NCI-H69 (cell line): ENCODE measurements at regions not wholly inside any gene's neighbourhood (a gene's known extent, or its start where the extent isn't known, plus 50 kb on each side); places are given as distances from the start of the nearest gene placed in this dataset.
"Not testable (repeated sequence)": the region's sequence is repeated elsewhere in the genome, so short reads cannot be mapped to it uniquely, and the experiment has no call there.

ENCODE experiments used
- DNase-seq: peaks from one replicate; lab custom pipeline; 2025; lab: John Stamatoyannopoulos, UW

DNA sequence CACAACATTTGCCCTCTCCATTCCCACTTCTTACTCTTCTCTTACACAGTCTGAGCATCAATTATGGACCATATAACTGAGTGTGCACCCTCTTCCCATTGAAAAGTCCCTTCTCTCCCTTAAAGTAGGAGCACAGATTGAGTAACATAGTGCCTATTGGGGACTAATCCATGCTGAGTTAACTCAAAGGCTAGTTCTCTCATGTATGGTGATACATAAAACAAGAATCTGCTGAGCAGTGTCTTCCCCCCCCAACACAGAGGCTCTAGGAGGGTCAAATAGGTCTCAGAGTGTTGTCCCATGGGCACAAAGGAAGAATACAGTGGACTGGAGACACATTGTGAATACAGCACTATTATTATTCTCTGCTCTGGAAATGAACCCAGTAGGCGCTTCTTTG is 274.6 kb upstream of the BOD1L1 start:
- no peak for DNase-seq

DNA sequence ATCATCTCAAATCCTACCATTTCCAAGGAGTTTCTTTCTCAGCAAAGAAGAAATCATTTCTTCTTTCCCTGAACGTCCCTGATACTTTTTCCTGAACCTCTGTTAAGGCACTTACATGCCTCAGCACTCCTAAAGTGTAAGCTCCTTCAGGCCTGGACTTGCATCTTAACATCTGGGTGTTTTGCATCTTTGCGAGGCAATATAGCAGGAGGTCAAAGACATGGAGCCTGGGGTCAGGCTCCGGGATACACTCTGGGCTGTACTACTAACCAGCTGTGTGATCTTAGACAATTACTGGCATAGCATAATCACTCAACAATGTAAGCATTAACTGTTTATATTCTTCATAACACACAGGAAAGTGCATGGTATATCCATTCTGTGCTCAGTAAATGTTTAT is 275.5 kb upstream of the BOD1L1 start:
- no peak for DNase-seq

DNA sequence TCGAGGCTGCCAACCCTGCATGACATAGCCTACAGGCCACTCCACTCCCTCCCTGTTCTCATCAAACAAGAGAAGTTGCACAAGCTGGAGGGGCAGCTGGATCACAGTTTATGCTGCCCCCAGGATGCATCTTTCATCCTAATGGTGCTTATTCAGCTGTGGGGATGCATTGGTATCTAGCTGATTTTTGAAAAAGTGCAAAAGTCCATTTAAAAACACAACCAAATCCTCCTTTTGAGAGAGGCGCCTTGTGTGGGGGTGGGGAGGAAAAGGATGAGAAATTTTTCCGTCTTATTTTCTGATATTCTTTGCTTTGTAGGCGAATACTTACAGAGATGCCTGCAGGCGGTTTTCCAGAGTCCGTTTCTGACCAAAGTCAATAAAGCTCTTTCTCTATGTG is 276.4 kb upstream of the BOD1L1 start:
- DNase-seq: no peak

DNA sequence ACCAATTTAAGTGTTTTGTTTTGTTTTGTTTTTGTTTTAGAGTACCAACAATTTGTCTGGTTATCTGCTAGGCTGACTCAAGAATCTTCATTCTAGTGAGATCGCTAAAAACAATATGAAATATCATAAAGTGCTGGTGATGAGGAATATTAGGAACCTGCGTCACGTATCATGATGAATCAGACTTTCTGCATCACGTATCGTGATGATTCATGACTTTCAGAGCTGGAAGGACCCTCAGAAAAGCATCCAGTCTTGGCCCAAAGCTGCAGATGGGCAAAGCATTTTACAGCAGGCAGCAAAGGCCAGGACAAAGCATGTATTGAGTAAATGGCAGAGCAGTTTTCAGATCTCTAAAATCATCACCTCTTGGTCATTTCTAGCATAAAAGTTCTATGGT is 278.0 kb upstream of the BOD1L1 start:
- DNase-seq: no peak

DNA sequence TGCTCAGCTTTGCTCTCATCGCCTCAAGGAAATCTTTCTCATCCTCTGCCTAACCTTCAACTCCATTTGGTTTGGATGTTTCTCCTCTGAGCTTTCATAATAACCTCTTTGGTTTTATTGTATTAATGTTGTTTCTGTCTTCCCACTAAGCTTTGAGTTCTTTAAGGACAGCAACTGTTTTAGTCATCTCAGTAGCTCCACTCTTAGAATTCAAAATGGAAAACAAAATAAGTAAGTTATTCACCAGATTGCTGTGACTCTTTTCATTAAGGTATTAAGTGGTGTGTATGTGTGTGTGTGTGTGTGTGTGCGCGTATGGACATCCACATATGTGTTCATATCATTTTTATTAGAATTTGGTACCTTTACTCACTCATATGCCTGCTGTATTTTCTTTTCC is 279.2 kb upstream of the BOD1L1 start:
- DNase-seq: no peak

DNA sequence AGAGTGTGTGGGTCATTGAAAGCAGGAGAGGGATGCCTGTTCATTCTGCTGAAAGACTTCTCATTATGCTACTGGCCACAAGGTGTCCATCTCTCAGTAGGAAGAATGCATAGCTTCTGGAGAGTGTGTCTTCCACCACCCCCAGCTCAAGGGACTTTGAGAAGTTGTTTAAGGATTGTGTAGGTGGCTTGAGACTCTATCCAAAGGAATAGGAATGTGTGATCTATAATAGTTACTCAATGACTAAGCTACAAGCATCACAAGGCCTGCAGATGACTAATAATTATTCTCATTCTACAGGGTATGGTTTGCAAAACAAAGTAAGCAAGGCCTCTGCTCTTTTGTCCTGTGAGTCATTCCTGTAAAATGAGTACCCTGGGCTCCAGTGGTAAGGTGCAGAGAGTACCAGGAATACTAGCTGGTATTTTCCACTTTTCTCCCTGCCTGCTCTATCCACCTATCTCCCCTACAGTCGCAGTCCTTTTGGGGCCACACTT is 279.8 kb upstream of the BOD1L1 start:
- DNase-seq: no peak

DNA sequence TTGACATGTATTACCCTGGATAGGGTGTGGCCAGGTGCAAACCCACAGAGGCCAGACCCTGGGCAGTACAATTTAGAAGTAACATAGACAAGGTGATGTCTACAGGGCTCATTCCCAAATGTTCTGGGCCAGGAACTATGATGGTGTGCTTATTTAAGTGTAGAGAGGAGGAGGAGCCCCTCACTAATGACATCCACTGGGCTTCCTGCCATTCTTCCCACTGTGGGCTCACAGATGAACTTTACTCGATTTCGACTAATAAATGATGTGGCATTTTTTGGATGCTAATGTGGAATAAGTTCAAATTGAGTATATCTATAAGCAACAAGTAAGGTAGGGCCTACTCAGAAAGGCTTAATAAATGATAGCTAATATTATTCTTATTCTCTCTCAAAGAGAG is 280.9 kb upstream of the BOD1L1 start:
- DNase-seq: no peak

DNA sequence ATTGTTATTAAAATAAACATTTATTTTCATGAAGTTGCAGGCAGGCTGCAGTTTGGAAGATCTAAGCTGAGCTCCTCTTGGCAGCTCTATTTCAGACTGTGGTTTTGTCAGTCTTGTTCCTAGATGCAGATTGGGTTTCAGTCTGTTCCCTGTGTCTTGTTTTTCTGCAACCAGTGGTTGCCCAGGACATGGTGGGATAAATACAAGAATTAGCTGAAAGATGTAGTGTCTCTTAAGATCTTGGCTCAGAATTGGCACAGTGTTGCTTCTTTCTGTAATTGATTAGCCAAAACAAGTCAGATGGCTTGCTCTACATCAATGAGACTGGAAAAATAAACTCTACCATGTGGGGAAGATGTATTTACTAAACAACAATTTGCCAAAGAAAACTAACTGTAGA is 283.0 kb upstream of the BOD1L1 start:
- no peak for DNase-seq

DNA sequence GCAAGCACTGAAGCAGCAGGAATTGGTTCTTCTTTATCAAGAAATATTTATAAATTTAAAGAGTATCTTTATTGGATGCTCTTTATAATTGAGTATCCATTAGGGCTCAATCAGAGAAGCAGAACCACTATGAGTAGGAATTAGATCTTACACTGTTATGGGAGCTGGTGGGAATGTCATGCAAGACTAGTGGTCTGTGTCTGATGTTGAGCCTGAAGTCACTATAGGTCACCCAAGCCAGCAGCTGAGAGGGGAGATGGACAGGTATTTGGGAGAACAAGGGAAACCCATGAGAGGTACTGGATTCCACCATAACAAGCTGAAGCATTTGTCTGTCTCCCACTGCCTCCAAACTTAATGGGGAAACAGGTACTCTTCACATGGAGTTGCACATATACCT is 283.7 kb upstream of the BOD1L1 start:
- no peak for DNase-seq

DNA sequence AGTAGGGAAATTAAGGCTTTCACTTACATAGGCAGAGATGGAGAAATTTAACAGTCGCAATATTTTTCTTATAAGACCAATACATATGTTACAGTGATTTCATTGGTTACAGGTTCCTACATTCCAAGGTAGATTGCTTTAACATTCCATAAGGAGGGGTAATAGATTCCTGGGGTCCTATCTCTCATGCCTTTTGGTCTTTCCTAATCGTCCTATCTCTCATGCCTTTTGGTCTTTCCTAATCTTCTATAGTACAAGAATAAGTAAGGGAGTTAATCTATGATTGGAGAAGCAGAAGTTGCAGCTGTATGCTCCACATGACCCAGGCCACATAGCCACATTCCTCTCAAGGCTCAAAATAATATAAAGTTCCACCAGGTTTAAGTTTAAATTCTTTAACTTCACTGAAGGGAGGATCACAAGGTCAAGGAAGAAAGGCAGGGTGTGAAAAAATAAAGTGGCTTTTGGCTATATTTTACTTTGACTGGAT is 285.0 kb upstream of the BOD1L1 start:
- DNase-seq: no peak

DNA sequence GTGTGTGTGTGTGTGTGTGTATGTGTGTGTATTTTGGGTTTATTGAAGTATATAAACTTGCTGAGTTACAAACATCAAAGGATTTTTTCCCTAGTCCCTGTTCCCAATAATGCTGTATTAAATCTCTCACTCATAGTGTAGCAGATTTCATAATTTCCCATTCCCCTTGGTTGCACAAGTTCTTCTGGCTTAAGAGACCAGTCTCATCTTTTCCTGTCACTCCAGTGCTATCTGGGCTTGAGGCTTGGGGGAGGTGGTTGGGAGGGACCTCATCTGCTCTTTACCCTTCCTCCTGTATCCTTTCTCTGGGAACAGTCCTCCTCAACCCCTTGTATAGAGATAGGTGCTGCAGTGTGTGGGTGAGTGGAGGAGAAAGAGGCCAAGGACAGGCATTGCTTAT is 285.4 kb upstream of the BOD1L1 start:
- no peak for DNase-seq

DNA sequence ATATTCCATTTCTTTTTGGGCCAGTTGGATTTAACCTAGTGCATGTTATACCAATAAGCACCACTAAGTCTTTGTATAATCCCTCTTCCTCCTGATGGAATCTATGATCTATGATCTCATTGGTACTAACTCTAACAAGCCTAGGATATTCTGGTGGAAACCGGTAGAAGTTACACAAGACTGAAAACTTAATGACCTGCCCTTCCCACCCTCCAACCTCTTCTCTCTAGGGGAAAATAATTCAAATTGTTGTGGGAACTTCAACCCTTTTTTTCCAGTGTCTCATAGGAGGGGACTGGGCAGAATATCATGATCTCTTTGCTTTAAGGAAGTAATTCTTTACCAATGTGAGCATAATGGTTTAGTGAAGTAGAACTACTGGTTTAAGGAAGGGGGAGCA is 289.5 kb upstream of the BOD1L1 start:
- DNase-seq: no peak

DNA sequence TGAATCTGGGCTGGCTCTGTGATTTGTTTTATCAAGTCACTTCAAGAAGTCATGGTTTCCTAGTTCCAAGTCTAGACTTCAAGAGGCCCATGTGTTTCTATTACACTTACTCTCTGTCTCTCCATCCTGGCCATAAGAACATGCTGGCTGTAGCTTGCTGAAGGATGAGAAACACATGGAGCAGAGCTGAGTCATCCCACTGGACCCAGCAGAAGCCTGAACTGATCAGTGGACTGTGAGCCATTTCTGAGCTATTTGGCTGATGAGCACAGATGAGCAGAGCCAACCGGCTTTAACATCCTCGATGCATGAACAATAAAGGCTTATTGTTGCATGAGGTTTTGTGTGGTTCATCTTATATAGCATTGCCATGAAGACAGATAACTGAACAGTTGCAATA is 290.6 kb upstream of the BOD1L1 start:
- no peak for DNase-seq

DNA sequence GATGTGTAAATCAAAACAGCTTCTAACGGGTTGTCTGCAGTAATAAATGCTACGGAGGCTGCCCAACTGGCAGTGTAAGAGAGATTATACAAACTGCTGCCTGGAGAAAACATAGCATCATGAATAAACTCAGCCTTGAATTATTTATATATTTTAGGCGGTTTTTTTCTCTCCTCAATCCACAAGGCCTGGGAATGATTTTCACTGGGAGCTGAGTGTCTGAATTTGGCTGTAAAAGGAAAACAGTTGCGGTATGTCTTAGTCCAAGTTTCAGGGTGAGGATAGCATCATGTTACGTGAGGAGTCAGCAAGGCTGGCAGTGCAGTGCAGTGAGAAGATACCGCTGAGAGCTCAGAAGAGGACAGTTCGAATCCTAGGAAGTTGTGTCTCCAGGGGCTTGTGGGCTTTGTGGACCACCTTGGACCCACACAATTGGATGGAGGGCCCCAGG is 291.5 kb upstream of the BOD1L1 start:
- DNase-seq: no peak

DNA sequence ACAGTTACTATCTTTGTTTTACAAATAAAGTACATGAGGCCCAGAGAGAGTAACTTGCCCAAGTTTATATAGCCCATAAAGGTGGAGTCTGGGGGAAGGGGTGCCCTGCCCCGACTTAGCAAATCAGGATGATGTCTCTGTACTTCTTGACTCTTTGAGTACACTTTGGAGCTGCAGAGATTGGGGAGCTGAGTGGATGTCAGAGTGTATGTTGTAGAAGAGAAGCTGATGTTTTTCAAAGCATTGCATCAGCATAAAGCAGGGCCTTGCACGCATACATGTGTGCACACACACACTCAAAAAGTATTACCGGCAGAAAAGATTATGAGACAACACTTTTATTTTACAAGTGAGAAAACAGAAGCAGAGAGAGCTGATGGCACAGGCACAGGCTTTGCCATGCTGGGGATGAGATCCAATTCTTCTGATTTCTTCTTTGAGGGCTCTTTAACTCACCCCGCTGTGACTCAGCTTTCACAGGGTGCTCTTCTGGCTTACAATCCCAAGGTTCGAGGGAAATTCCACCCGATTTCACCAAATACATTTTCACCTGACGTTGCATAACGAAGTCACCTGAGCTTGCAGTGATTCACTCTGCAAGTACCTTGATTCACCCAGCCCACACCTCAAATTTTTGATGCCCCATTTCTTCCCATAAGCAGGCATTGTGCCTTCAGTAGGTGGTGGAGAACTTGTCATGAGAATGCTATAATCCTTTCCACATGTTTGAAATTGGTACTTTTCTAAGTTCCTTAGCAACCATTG is 292.8 kb upstream of the BOD1L1 start:
- DNase-seq: no peak

DNA sequence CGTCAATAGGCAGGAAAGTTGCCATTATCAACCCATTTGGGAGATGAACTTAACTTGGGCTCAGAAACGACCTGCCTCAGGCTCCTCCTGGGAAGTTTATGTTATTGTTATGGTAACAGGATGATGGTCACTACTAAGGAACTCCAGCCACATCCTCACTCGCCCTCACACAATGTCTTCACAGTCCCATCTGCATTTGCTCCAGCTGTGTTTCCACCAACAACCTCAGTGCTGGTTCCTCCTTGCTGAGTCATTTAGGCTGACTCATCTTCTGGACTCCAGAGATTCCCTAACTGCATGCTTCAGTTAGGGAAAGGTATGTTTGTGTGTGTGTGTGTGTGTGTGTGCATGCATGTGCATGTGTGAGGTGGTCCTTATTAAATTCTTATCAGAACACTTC is 293.4 kb upstream of the BOD1L1 start:
- DNase-seq: no peak

DNA sequence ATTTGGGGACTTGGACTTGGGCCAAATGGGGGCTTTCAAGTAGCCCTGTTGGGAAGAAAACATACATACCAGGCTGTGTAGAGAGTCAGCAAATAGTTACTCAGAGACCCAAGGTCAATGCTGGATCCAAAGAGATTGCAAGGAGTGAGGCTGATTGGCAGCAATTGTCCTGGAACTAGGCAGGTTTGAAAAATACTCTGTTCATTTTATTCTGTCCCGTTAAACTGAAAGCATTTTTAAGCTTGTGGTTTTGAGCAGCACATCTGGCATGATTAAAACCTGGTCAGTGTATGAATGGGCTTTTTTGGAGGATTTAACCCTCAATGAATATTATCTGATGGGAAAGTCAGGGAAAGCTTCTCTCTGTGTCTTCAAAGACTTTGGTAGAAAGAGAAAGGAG is 294.3 kb upstream of the BOD1L1 start:
- DNase-seq: no peak

DNA sequence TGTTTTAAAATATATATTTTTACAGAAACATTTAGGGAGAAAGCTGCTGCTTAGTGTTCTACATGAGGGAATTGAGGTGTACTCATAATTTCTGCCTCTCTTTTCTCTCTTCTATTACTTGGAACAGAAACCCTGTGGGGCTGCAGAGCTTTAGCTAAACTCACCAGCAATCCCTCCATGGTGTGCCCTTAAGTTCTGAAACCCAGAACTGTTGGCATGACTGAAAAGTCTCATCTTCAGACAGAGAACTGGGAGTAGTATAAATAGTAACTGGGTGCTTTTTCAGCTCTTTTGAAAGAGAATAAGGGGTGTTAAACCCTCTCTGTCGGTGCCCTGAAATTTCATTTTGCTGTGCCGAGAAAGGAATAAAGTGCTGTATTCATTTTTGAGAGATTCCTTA is 294.9 kb upstream of the BOD1L1 start:
- DNase-seq: no peak

DNA sequence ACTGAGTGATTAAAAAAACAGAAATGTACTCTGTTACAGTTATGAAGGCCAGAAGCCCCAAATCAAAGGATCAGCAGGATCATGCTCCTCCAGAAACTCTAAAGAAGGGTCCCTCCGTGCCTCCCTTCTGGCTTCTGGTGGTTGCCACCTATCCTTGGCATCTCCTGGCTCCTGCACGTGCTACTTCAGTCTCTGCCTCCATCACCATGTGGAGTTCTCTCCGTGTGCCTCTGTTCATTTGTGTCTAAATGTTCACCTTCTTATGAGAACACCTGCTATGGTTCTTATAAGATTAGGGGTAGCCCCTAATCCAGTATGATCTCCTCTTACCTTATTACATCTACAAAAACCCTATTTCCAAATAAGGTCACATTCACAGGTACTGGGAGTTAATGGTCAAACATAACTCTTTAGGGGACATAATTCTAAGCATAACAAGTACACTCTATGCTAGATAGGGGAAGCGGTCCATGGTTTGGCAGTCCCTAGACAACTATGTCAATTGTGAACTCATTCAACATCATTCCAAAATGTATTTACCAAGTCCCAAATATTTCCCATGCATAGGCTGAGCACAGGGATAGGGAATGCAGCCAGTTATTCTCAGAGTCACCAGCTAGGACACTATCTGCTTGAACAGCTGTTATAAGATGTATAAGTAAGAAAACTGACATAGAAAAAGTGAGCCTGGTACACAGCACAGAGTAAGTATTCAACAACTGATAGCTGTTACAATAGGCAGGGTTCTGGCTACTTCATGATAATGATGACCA is 295.5 kb upstream of the BOD1L1 start:
- DNase-seq: no peak

DNA sequence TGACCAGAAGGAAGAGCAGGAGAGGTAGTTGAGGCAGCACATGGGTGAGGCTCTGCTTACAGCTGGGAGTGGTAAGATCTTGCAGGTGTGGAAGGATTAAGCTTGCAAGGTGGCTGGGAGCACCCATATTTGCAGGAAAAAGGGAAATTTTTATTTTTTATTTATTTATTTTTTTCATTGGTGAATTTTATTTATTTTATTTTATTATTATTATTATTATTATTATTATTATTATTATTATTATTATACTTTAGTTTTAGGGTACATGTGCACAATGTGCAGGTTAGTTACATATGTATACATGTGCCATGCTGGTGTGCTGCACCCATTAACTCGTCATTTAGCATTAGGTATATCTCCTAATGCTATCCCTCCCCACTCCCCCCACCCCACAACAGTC is 297.4 kb upstream of the BOD1L1 start:
- not testable (repeated sequence) for DNase-seq

DNA sequence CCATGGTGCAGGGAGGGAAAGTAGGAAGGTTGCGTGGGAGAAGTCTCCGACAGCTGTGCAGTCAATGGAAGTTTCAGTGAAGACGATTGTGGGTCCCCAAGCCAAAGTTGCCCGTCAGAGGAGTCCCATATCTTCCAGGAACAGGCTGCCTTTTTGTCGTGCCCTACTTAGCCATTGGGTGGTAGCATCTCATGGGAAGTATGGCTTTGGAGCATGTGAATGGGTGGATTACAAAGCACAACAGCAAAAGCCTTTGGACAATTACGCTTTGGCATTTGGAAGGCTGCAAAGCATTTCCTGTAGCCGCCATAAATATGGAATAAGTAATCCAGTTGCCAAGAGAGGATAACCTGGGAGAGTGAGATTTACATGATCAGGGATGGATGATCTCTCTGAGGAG is 300.7 kb upstream of the BOD1L1 start:
- no peak for DNase-seq

DNA sequence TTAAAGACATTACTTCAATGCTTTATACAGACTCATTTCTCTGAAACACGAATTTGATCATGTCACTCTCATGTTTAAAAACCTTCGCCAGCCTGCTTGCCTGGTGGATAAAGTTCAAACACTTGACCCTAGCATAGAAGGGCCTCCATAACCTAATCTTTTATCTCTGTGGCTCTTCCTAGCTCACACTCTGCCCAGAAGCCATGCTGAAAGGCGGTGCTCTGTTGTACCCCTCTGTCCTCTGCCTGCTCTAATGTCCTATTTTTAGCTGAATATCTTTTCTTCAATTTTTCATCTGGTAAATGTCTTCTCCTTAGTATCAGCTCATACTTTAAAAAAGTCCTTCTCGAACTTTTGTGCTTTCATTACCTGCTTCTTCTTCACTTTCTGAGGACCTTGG is 302.6 kb upstream of the BOD1L1 start:
- DNase-seq: no peak

DNA sequence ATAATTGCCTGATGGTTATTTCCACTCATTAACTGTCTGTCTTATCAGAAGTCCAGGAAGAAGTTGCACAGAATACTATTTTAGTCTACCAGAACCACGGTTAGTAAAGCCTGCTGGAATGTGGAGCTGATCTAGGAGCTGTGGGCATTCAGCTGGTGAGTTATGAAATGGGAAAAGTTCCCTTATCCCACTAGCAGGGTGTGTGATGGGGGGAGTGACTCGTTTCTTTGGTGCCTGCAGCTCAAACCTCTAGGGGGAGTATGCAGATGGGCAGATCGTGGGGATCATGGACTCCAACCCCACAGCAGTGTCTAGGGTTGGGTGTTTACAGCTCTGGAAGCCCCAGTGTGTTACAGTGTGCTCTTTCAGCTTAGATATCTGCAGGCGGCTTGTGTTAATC is 305.7 kb upstream of the BOD1L1 start:
- no peak for DNase-seq
